NCI-H748 treated with DMSO at 0.1 percent for 48 hours (cell line): ENCODE measurements at regions not wholly inside any gene's neighbourhood (a gene's known extent, or its start where the extent isn't known, plus 50 kb on each side); places are given as distances from the start of the nearest gene placed in this dataset.

ENCODE experiments used
- DNase-seq: peaks from one replicate; lab custom pipeline; 2025; lab: John Stamatoyannopoulos, UW

DNA sequence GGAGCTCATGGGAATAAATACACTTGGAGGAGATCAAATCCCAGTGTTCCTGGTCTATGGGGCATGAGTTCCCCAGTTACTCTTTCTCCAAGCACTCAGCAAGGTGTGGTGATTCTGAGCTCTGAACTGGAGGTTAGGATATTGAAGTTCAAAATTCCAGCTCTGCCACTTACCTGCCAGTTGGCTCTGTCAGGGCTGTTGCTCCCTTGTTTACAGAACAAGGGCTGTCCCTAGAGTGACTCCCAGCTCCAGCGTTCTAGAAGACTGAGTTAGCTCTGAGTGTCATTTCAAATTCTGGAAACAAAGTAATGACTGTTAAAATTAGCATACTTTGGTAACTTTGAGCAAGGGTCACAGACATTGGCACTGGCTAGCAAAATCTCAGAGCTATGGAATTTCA, 69.7 kb upstream of the ZBED5 start:
- no peak for DNase-seq

DNA sequence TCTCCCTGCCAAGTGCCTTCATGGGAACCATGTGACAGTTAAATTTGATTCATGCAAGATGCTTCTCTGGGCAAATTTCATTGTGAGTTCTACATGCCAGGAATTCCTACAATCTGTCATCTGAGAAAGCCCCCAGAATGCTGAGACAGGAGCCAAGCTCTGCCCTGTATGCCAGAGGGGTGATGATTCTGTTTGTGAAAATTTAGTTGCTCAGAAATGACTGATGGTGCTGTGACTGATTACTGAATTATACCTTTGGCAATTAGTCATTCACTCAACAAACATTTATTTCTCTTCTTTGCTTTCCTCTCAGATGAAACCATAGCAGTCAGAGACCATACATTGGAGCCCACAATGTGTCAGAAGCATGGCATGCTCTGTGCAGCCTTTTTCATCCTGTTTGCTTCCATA, 69.0 kb upstream of the ZBED5 start:
- no peak for DNase-seq

DNA sequence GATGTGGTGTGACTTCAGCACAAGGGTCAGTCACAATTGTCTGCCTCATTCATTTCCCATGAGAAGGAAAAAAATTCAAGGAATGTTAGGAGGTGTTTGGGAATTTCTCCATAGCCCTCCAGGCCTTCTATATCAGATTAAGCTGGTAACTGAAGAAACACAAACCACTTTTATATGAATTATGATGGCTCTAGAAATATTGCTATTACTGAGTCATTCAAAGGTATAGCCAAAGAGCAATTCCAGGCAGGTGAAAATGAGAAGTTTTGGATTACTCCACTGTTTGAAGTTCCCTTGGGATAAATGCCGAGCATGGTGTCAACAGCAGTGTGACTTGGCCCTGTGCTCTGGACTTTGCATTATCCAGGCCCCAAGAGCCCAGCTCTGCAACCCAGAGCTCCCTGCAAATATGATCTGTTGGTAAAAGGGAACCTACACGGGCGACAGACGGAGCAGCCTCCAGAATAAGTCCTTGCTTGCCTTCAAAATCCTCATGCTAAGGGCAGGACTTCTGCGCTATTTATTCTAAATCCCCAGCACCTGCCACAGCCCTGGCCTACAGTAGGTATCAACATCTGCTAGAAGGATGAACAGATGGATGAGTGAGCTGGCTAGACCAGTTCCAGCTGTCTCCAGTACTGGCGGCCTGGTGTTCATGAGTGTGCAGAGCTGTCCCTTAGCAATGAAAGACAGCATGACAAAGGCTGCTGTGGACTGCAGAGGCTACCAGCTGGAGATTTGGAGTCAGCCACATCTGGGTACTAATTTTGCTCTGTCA, 67.5 kb upstream of the ZBED5 start:
- no peak for DNase-seq

DNA sequence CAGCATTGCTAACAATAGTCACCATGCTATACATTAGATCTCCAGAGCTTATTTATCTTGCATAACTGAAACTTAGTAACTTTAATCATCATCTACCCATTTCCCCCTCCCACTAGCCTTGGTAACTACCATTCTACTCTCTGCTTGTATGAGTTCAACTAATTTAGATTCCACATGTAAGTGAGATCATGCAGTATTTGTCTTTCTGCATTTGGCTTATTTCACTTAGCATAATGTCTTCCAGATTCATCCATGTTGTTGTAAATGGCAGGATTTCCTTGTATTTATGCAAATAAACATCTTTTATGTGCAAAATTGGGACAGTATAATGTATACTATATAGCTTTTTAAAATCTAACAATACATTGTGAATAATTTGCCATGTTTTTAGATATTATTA, 66.0 kb upstream of the ZBED5 start:
- no peak for DNase-seq

GRCh38 chr11:10922892-10923291, 65.0 kb upstream of the ZBED5 start:
- no peak for DNase-seq

DNA sequence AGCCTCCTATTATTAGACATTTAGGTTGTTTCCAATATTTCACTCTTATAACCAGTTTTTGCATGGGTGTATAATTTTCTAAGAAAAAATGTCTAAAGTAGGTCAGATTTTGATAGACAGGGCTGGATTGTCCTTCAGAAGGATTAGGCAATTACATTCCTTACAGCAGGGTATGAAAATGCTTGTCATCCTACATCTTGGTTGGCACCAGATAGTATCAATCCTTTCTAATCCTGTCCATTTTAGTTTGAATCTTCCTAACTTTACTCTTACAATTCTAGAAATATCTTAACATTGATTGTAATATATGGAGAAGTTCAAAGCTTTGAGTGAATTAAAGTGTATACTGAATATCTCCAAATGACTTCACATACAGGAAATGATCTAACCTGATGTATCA, 63.0 kb upstream of the ZBED5 start:
- DNase-seq, result no peak

DNA sequence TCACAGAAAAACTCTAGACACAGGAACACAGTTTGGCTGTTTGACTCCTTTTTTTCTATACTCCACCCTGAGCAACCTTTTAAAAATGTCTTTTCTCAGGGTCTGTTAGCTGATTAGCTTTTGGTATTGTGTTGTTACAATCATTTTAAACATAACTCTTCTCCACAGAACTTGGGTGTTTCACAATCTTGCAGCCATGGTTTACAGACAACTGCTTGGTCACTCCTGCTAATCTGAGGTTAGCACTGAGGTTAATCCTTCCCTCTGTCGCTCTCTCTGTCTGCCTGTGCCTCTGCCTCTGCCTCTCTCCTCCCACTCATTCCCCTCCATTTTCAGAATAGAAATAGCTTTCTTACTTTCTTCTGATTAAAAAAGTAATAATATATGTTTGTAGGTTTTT, 62.4 kb upstream of the ZBED5 start:
- no peak for DNase-seq

- DNase-seq, result no peak
Observed at GRCh38 chr11:10918698-10919097, 60.8 kb upstream of the ZBED5 start.

GRCh38 chr11:10918275-10918674, 60.4 kb upstream of the ZBED5 start:
- DNase-seq, result no peak

- DNase-seq, result no peak
Observed at GRCh38 chr11:10917802-10918201, 59.9 kb upstream of the ZBED5 start.

DNA sequence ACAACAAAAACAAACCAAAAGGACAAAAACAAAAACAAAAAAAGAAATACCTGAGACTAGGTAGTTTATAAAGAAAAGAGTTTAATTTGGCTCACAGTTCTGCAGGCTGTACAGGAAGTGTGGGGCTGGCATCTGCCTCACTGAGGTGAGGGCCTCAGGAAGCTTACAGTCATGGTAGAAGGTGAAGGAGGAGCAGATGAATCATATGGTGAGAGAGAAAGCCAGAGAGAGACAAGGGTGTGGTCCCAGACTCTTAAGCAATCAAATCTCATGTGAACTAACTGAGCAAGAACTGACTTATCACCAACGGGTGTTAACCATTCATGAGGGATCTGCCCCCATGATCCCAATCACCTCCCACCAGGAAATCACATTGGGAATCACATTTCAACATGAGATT, 58.8 kb upstream of the ZBED5 start:
- DNase-seq, result no peak

DNA sequence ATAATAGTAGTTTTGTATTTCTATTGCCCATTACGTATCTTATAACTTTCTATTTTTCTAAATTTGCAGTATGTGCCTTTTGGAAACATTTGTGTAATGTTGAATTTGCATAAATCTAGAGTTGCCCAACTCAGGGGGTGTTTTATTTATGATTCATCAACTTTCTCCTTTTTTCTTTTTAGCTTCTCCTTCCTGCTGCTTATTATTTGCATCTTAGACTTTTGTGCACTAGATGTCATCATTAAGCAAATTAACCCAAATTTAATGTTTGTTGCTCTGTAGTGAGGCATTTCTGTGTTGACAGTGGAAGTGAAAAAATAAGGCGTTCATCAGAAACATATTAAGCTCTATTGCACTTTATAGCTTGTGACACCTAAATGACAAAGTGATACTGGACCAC, 56.2 kb upstream of the ZBED5 start:
- DNase-seq, result no peak

DNA sequence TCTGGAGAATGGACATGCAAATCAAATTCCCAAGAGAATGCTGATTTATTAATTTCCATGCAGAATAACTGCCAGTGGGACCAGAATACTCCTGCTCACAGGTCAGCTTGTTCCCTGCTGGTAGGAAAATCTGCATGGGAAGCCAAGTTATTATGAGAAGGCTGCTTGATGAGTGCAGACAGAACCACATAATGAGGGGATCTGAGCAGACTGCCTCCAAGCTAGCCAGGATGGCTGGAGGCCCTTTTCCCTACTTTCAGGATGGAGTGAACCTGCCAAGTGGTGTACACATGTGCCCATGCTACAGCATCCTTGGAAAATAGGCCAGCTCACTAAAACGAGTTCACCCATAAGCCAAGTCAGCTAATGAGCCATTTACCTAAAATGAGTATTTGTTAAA, 55.2 kb upstream of the ZBED5 start:
- no peak for DNase-seq

GRCh38 chr11:10911907-10912306, 54.1 kb upstream of the ZBED5 start:
- no peak for DNase-seq

GRCh38 chr11:10909141-10909883, 51.5 kb upstream of the ZBED5 start:
- no peak for DNase-seq

DNA sequence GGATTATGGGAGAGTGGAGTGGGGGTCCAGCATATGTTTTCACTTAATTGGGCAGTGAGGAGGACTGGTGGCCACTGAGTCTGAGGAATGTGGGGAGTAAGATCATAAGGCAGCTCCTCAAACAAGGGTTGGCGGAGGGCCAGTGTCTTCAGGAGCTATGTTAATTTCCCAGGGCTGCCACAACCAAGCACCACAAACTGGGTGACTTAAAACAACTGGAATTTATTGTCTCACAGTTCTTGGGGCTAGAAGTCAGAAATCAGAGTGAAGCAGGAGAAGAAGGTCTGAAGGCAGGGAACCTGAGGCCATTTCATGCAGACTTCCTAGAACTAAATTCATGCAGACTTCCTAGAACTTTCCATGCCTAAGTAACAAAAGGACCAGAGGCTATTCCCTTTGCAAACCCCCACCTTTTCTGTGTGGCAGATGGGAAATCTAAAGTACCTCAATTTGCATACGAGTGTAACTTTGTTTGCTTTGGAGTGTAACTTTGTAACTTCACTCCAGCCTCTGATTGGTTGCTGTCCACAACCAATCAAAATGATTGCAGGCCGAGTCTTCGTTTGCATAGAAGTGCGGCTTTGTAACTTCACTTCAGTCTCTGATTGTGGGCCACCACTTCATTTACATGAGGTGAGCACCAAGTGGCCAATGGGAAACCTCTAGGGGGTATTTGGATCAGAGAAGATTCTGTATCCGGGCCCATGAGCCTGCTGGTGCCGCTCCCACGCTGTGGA, 50.5 kb upstream of the ZBED5 start:
- DNase-seq, result no peak
